Parathyroid adenoma (tissue), 2 donors: ENCODE measurements at regions not wholly inside any gene's neighbourhood (a gene's known extent, or its start where the extent isn't known, plus 50 kb on each side); places are given as distances from the start of the nearest gene placed in this dataset.
"Not testable (repeated sequence)": the region's sequence is repeated elsewhere in the genome, so short reads cannot be mapped to it uniquely, and the experiment has no call there.

ENCODE experiments used
- H2AFZ ChIP-seq: fragments of 300-600 bp; sonication (generic); one replicate; pipeline ENCODE4 v1.7.0; 2017; ENCODE audit warnings: antibody characterized with exemption, mild to moderate bottlenecking
- H3K27ac ChIP-seq: fragments of 300-600 bp; sonication (generic); one replicate; pipeline ENCODE4 v1.7.0; 2017
- H3K27me3 ChIP-seq: fragments of 300-600 bp; sonication (generic); one replicate; pipeline ENCODE4 v1.7.0; 2017; ENCODE audit warnings: low read length; ENCODE audit not compliant: control insufficient read depth, insufficient read depth
- H3K36me3 ChIP-seq: fragments of 300-600 bp; sonication (generic); one replicate; pipeline ENCODE4 v1.7.0; 2017; ENCODE audit warnings: low read length; ENCODE audit not compliant: control insufficient read depth, insufficient read depth
- H3K4me1 ChIP-seq: fragments of 300-600 bp; sonication (generic); one replicate; pipeline ENCODE4 v1.7.0; 2017; ENCODE audit warnings: control low read depth
- H3K4me2 ChIP-seq: fragments of 300-600 bp; sonication (generic); one replicate; pipeline ENCODE4 v1.7.0; 2017; ENCODE audit warnings: low read length
- H3K4me3 ChIP-seq: fragments of 300-600 bp; sonication (generic); one replicate; pipeline ENCODE4 v1.7.0; 2017; ENCODE audit warnings: low read depth, low read length
- H3K79me2 ChIP-seq: fragments of 300-600 bp; sonication (generic); one replicate; pipeline ENCODE4 v1.7.0; 2017; ENCODE audit warnings: control low read depth
- H3K9ac ChIP-seq: fragments of 300-600 bp; sonication (generic); one replicate; pipeline ENCODE4 v1.7.0; 2017; ENCODE audit warnings: mild to moderate bottlenecking
- H3K9me3 ChIP-seq: fragments of 300-600 bp; sonication (generic); one replicate; pipeline ENCODE4 v1.7.0; 2017; ENCODE audit warnings: low read length; ENCODE audit not compliant: control insufficient read depth
- CTCF ChIP-seq: fragments of 300-600 bp; sonication (generic); IDR thresholded peaks from one replicate; pipeline ENCODE4 v1.7.0; 2017; ENCODE audit warnings: antibody characterized with exemption, mild to moderate bottlenecking
- donor health status: primary hyperparathyroidism.

- no peak overlapping the region for H3K27ac ChIP-seq
- no peak overlapping the region for H3K4me3 ChIP-seq
- H2AFZ ChIP-seq, result no peak overlapping the region
- H3K79me2 ChIP-seq, result no peaks in the 10 kb centered on the region
- no peaks in the 10 kb centered on the region for H3K27me3 ChIP-seq
- no peaks in the 10 kb centered on the region for H3K9me3 ChIP-seq
- no peaks in the 10 kb centered on the region for H3K4me1 ChIP-seq
- no peak overlapping the region for H3K4me2 ChIP-seq
- H3K9ac ChIP-seq, result no peak overlapping the region
- no peaks in the 10 kb centered on the region for H3K36me3 ChIP-seq
- no peak for TF ChIP-seq CTCF
Measured at GRCh38 chr13:68719815-68720214, 1387.8 kb upstream of the ATXN8OS start.

- Histone ChIP-seq H3K9ac (no peak overlapping the region), H3K27ac (no peak overlapping the region), H3K27me3 (no peaks in the 10 kb centered on the region), H3K4me2 (no peak overlapping the region), H3K4me3 (no peak overlapping the region), H3K36me3 (no peaks in the 10 kb centered on the region), H3K4me1 (no peaks in the 10 kb centered on the region), H2AFZ (no peak overlapping the region), H3K9me3 (no peaks in the 10 kb centered on the region), H3K79me2 (no peaks in the 10 kb centered on the region)
- no peak for TF ChIP-seq CTCF
Measured at GRCh38 chr13:68715651-68716050, 1392.0 kb upstream of the ATXN8OS start.

- Histone ChIP-seq H3K9ac (no peak overlapping the region), H3K4me2 (no peak overlapping the region), H3K9me3 (no peaks in the 10 kb centered on the region), H3K4me3 (no peak overlapping the region), H3K79me2 (no peaks in the 10 kb centered on the region), H3K27ac (no peak overlapping the region), H3K36me3 (no peaks in the 10 kb centered on the region), H2AFZ (no peak overlapping the region), H3K4me1 (no peaks in the 10 kb centered on the region), H3K27me3 (no peaks in the 10 kb centered on the region)
- no peak for TF ChIP-seq CTCF
Measured at GRCh38 chr13:68714292-68714691, 1393.3 kb upstream of the ATXN8OS start.

GRCh38 chr13:68713394-68713793 lies 1394.2 kb upstream of the ATXN8OS start:
- Histone ChIP-seq H3K9ac (no peak overlapping the region), H3K4me2 (no peak overlapping the region), H3K9me3 (no peaks in the 10 kb centered on the region), H2AFZ (no peak overlapping the region), H3K4me1 (no peaks in the 10 kb centered on the region), H3K4me3 (no peak overlapping the region), H3K36me3 (no peaks in the 10 kb centered on the region), H3K27ac (no peak overlapping the region), H3K79me2 (no peaks in the 10 kb centered on the region), H3K27me3 (no peaks in the 10 kb centered on the region)
- TF ChIP-seq CTCF, result no peak

- Histone ChIP-seq H2AFZ (no peak overlapping the region), H3K9ac (no peak overlapping the region)
Measured at GRCh38 chr13:68708336-68708908, 1399.2 kb upstream of the ATXN8OS start.

GRCh38 chr13:68706044-68706443 lies 1401.6 kb upstream of the ATXN8OS start:
- H3K4me1 ChIP-seq, H3K79me2 ChIP-seq, H3K9ac ChIP-seq, H3K4me3 ChIP-seq, H3K4me2 ChIP-seq, H3K9me3 ChIP-seq, H3K36me3 ChIP-seq, H2AFZ ChIP-seq, H3K27ac ChIP-seq, H3K27me3 ChIP-seq: not testable (repeated sequence)

More at GRCh38 chr13:68708336-68708908, 1399.2 kb upstream of the ATXN8OS start:
- Histone ChIP-seq H3K36me3 (no peaks in the 10 kb centered on the region), H3K27ac (no peak overlapping the region), H3K4me1 (no peaks in the 10 kb centered on the region), H3K4me2 (no peak overlapping the region), H3K4me3 (no peak overlapping the region), H3K27me3 (no peaks in the 10 kb centered on the region), H3K9me3 (no peaks in the 10 kb centered on the region), H3K79me2 (no peaks in the 10 kb centered on the region)
- TF ChIP-seq CTCF, result no peak
